AG04450 (cell line): ENCODE measurements at regions not wholly inside any gene's neighbourhood (a gene's known extent, or its start where the extent isn't known, plus 50 kb on each side); places are given as distances from the start of the nearest gene placed in this dataset.

ENCODE experiments used
- CTCF ChIA-PET: fragments of 300-600, 350-600 bp; formaldehyde crosslinking; extraction: SDS; loops from one replicate; lab custom pipeline; 2022; ENCODE audit warnings: antibody characterized with exemption, inconsistent platforms; lab: Charles Lee
- POLR2A ChIA-PET: fragments of 350-600 bp; formaldehyde crosslinking; extraction: SDS; loops from one replicate; lab custom pipeline; 2021; ENCODE audit warnings: antibody characterized with exemption, inconsistent platforms; lab: Yijun Ruan, JAX
- DNase-seq: peaks from one replicate; pipeline ENCODE4 v3.0.0-alpha.2; 2011; ENCODE audit warnings: low read depth, low spot score
- H3K27ac ChIP-seq: one replicate; pipeline ENCODE4 v1.5.1; 2012; ENCODE audit warnings: low read depth, low read length, control low read depth
- H3K27me3 ChIP-seq: one replicate; pipeline ENCODE4 v1.6.0; 2012; ENCODE audit warnings: low read length; ENCODE audit not compliant: control insufficient read depth, insufficient read depth
- H3K4me3 ChIP-seq: 2 replicates; pipeline ENCODE4 v1.5.1; 2011; ENCODE audit warnings: mild to moderate bottlenecking, low read depth, low read length, control low read depth
- H3K9me3 ChIP-seq: 2 replicates; pipeline ENCODE4 v1.5.1; 2012; ENCODE audit warnings: low read length; ENCODE audit not compliant: control insufficient read depth, insufficient read depth
- CTCF ChIP-seq: IDR thresholded peaks from 2 replicates; pipeline ENCODE4 v1.5.1; 2011; ENCODE audit warnings: low read depth, low read length, control low read depth, inconsistent platforms

GRCh38 chr7:13603016-13603415, 386.4 kb downstream of the ETV1 start:
- Histone ChIP-seq H3K4me3 (no peak overlapping the region), H3K27me3 (no peaks in the 10 kb centered on the region), H3K27ac (no peak overlapping the region), H3K9me3 (no peaks in the 10 kb centered on the region)
- ChIA-PET CTCF (interaction anchor here (0.9 kb wide), 1 partner anchor 140 kb away, joined by 3 read pairs; no protein-coding TSS in a partner anchor), POLR2A (no interaction called here)
- no peak for TF ChIP-seq CTCF
- no peak for DNase-seq

GRCh38 chr7:13603661-13604060, 385.8 kb downstream of the ETV1 start:
- CTCF ChIA-PET, result interaction anchor here (0.9 kb wide), 1 partner anchor 140 kb away, joined by 3 read pairs; no protein-coding TSS in a partner anchor
- H3K9me3 ChIP-seq, result no peaks in the 10 kb centered on the region
- H3K27me3 ChIP-seq, result no peaks in the 10 kb centered on the region
- POLR2A ChIA-PET, result no interaction called here
- no peak overlapping the region for H3K4me3 ChIP-seq
- DNase-seq, result no peak
- H3K27ac ChIP-seq, result no peak overlapping the region
- TF ChIP-seq CTCF, result no peak

GRCh38 chr7:13604178-13604577, 385.3 kb downstream of the ETV1 start:
- no peak overlapping the region for H3K27ac ChIP-seq
- ChIA-PET CTCF (no interaction called here), POLR2A (no interaction called here)
- no peak overlapping the region for H3K4me3 ChIP-seq
- H3K9me3 ChIP-seq, result no peaks in the 10 kb centered on the region
- no peaks in the 10 kb centered on the region for H3K27me3 ChIP-seq
- no peak for TF ChIP-seq CTCF
- DNase-seq, result no peak

GRCh38 chr7:13610372-13610771, 379.1 kb downstream of the ETV1 start:
- no peak for DNase-seq
- no peaks in the 10 kb centered on the region for H3K9me3 ChIP-seq
- no peak for TF ChIP-seq CTCF
- POLR2A ChIA-PET, result no interaction called here
- no peaks in the 10 kb centered on the region for H3K27me3 ChIP-seq
- no peak overlapping the region for H3K27ac ChIP-seq
- no peak overlapping the region for H3K4me3 ChIP-seq
- CTCF ChIA-PET, result no interaction called here

GRCh38 chr7:13615679-13616078, 373.8 kb downstream of the ETV1 start:
- H3K9me3 ChIP-seq, result no peaks in the 10 kb centered on the region
- no peak for DNase-seq
- TF ChIP-seq CTCF, result no peak
- no peaks in the 10 kb centered on the region for H3K27me3 ChIP-seq
- H3K4me3 ChIP-seq, result no peak overlapping the region
- ChIA-PET POLR2A (no interaction called here), CTCF (no interaction called here)
- no peak overlapping the region for H3K27ac ChIP-seq
